CD4-positive, alpha-beta T cell treated with Interleukin-4 for 1 hour (primary cell): ENCODE measurements at regions not wholly inside any gene's neighbourhood (a gene's known extent, or its start where the extent isn't known, plus 50 kb on each side); places are given as distances from the start of the nearest gene placed in this dataset.
"Not testable (repeated sequence)": the region's sequence is repeated elsewhere in the genome, so short reads cannot be mapped to it uniquely, and the experiment has no call there.

Experiments
- DNase-seq, 2 donors: peaks; one replicate each; pipeline ENCODE4 v3.0.0-alpha.2; 2020 to 2022

- DNase-seq: no peak
Observed at GRCh38 chr9:108762348-108763055, 93.3 kb downstream of the ACTL7B start.

GRCh38 chr9:108761655-108762347 lies 94.0 kb downstream of the ACTL7B start:
- DNase-seq: peak; percentile 17 to 36

GRCh38 chr9:108760841-108761240 lies 94.9 kb downstream of the ACTL7B start:
- no peak for DNase-seq

- DNase-seq: no peak
Observed at GRCh38 chr9:108759835-108760234, 96.0 kb downstream of the ACTL7B start.

GRCh38 chr9:108759399-108759798 lies 96.4 kb downstream of the ACTL7B start:
- DNase-seq: no peak

- no peak for DNase-seq
Observed at GRCh38 chr9:108756746-108757490, 98.9 kb downstream of the ACTL7B start.

GRCh38 chr9:108755979-108756378 lies 99.8 kb downstream of the ACTL7B start:
- DNase-seq: no peak

- DNase-seq: no peak
Observed at GRCh38 chr9:108751369-108751768, 104.4 kb downstream of the ACTL7B start.

GRCh38 chr9:108750661-108751215 lies 105.0 kb downstream of the ACTL7B start:
- DNase-seq: no peak

GRCh38 chr9:108748776-108749175 lies 107.0 kb downstream of the ACTL7B start:
- no peak for DNase-seq

- no peak for DNase-seq
Observed at GRCh38 chr9:108746864-108747263, 108.9 kb downstream of the ACTL7B start.

GRCh38 chr9:108746001-108746400 lies 109.8 kb downstream of the ACTL7B start:
- DNase-seq: no peak

- DNase-seq: no peak
Observed at GRCh38 chr9:108744641-108745040, 111.1 kb downstream of the ACTL7B start.

- DNase-seq: no peak
Observed at GRCh38 chr9:108743901-108744371, 111.8 kb downstream of the ACTL7B start.

GRCh38 chr9:108743416-108743815 lies 112.4 kb downstream of the ACTL7B start:
- DNase-seq: no peak

- DNase-seq: no peak
Observed at GRCh38 chr9:108742191-108742590, 113.6 kb downstream of the ACTL7B start.

- DNase-seq: not testable (repeated sequence)
Observed at GRCh38 chr9:108731292-108731691, 124.5 kb downstream of the ACTL7B start.

GRCh38 chr9:108727580-108728111 lies 128.1 kb downstream of the ACTL7B start:
- DNase-seq: no peak

- no peak for DNase-seq
Observed at GRCh38 chr9:108724652-108725051, 131.1 kb downstream of the ACTL7B start.

GRCh38 chr9:108724122-108724521 lies 131.7 kb downstream of the ACTL7B start:
- no peak for DNase-seq

- DNase-seq: no peak
Observed at GRCh38 chr9:108722396-108722795, 133.4 kb downstream of the ACTL7B start.

GRCh38 chr9:108720191-108720642 lies 135.6 kb downstream of the ACTL7B start:
- DNase-seq: no peak

GRCh38 chr9:108710424-108710823 lies 145.4 kb downstream of the ACTL7B start:
- no peak for DNase-seq
